Nephron (organoid): ENCODE measurements at regions not wholly inside any gene's neighbourhood (a gene's known extent, or its start where the extent isn't known, plus 50 kb on each side); places are given as distances from the start of the nearest gene placed in this dataset.

Source experiments
- H3K27ac Mint-ChIP-seq, 3 experiments: 2 replicates each; pipeline ENCODE4 v1.8.0; 2020; ENCODE audit warnings: mixed read lengths in 3 of 3, mild to moderate bottlenecking in 2 of 3, moderate library complexity in 1 of 3
- H3K27me3 Mint-ChIP-seq: 2 replicates; pipeline ENCODE4 v1.8.0; 2021; ENCODE audit warnings: low read depth, mild to moderate bottlenecking, moderate library complexity, mixed read lengths
- H3K36me3 Mint-ChIP-seq: 2 replicates; pipeline ENCODE4 v1.8.0; 2020; ENCODE audit warnings: low read depth, mixed read lengths
- H3K4me1 Mint-ChIP-seq: 2 replicates; pipeline ENCODE4 v1.8.0; 2020; ENCODE audit warnings: mixed read lengths
- H3K4me3 Mint-ChIP-seq, 3 experiments: 2 replicates each; pipeline ENCODE4 v1.8.0; 2020; ENCODE audit warnings: mild to moderate bottlenecking in 3 of 3, mixed read lengths in 3 of 3, moderate library complexity in 2 of 3
- H3K9me3 Mint-ChIP-seq: 2 replicates; pipeline ENCODE4 v1.8.0; 2020; ENCODE audit warnings: mixed read lengths
- TF ChIP-seq, protein P1 (sequence below), 3 experiments: fragments of 200-600 bp; sonication (generic); IDR thresholded peaks; one replicate each; pipeline ENCODE4 v1.5.0; 2021; ENCODE audit warnings: antibody characterized with exemption in 3 of 3; ENCODE audit not compliant: unreplicated experiment in 3 of 3

DNA sequence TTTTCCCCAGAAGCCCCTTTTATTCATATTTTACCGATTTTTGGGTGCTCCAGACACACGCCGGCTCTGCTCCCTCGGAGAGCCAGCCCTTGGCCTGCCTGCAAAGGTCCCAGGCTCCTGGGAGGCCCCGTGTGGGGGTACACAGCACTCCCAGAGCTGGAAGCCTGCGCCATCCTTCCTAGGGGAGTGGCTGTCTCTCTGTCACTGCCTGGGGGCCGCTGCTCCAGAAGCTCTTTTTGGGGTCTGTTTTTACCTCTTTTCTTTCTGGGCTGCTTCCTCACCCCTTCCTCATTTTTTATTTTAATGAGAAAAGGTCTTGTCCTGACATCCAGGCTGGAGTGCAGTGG lies 119.1 kb upstream of the COL5A1 start:
- Mint-ChIP-seq H3K27ac (no peak overlapping the region), H3K36me3 (peaks cover 5% of the 10 kb centered on the region), H3K4me1 (peaks cover 10% of the 10 kb centered on the region), H3K4me3 (no peak overlapping the region), H3K9me3 (peaks cover 18% of the 10 kb centered on the region), H3K27me3 (peaks cover 10% of the 10 kb centered on the region)
- TF ChIP-seq, protein P1, sequence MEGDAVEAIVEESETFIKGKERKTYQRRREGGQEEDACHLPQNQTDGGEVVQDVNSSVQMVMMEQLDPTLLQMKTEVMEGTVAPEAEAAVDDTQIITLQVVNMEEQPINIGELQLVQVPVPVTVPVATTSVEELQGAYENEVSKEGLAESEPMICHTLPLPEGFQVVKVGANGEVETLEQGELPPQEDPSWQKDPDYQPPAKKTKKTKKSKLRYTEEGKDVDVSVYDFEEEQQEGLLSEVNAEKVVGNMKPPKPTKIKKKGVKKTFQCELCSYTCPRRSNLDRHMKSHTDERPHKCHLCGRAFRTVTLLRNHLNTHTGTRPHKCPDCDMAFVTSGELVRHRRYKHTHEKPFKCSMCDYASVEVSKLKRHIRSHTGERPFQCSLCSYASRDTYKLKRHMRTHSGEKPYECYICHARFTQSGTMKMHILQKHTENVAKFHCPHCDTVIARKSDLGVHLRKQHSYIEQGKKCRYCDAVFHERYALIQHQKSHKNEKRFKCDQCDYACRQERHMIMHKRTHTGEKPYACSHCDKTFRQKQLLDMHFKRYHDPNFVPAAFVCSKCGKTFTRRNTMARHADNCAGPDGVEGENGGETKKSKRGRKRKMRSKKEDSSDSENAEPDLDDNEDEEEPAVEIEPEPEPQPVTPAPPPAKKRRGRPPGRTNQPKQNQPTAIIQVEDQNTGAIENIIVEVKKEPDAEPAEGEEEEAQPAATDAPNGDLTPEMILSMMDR (IDR thresholded peaks at IDR 0.05; ENCODE audit: unreplicated experiment in 3 of 3): no peak

DNA sequence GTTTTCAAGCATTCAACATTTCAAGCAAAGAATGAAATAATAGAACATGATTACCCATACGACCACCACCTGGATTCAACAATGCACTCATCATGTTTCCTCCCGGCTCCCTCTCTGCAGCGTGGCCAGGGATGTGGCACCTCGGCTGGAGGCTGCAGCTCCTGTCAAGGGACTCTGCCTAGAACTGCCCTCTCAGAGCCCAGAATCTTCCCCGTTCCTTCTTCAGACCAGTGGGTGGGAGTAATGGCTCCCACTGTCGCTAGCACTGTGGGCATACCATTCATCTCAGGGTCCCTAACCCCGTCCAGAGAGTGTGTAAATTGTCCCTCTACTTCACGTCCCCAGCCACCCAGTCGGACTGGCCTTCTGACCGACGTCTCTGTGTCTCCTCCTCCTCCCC lies 118.6 kb upstream of the COL5A1 start:
- no peak overlapping the region for H3K27ac Mint-ChIP-seq
- H3K4me3 Mint-ChIP-seq: no peak overlapping the region
- peaks cover 10% of the 10 kb centered on the region for H3K27me3 Mint-ChIP-seq
- peaks cover 18% of the 10 kb centered on the region for H3K9me3 Mint-ChIP-seq
- H3K4me1 Mint-ChIP-seq: peaks cover 10% of the 10 kb centered on the region
- TF ChIP-seq, protein P1 (IDR thresholded peaks at IDR 0.05; ENCODE audit: unreplicated experiment in 3 of 3): no peak
- peaks cover 5% of the 10 kb centered on the region for H3K36me3 Mint-ChIP-seq

DNA sequence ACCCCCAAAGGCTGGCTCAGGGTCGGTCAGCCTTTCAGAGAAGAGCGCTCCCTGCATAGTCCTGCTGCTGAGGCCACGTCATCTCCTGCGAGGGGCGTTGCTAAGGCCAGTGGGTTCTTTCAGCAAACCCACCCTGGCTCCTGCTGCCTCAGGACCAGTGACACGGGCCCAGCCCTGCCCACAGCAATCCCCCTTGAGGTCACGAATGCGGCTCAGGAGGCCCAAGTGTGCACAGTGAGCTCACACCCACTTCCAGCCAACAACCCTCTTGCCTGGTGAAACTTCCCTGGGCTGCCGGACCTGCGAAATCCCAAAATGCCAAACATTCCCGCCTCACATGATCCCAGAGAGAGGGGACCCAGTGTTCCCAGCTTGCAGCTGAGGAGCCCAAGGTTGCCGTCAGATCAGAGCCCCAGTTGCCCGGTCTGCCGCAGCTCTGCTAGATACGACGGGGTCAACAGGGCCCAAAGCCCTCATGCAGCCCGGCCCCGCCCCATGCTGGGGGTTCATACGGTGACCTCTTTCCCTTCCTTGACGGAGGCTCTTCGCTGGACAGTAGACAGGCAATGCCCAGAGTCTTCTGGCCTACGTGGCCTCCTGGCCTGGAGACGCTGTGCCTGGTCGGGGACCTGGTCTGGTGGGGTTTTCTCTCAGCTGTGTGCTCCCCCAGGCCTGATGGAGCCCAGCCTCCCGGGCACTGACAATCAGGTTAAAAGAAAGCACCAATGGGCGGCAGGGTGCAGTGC lies 116.4 kb upstream of the COL5A1 start:
- H3K27ac Mint-ChIP-seq: peak overlapping the region in 1 of 3 experiments; percentile 61
- H3K4me1 Mint-ChIP-seq: peaks cover 10% of the 10 kb centered on the region
- peaks cover 8% of the 10 kb centered on the region for H3K36me3 Mint-ChIP-seq
- H3K4me3 Mint-ChIP-seq: no peak overlapping the region
- H3K9me3 Mint-ChIP-seq: peaks cover 31% of the 10 kb centered on the region
- peaks cover 10% of the 10 kb centered on the region for H3K27me3 Mint-ChIP-seq
- TF ChIP-seq, protein P1 (IDR thresholded peaks at IDR 0.05; ENCODE audit: unreplicated experiment in 3 of 3): no peak

DNA sequence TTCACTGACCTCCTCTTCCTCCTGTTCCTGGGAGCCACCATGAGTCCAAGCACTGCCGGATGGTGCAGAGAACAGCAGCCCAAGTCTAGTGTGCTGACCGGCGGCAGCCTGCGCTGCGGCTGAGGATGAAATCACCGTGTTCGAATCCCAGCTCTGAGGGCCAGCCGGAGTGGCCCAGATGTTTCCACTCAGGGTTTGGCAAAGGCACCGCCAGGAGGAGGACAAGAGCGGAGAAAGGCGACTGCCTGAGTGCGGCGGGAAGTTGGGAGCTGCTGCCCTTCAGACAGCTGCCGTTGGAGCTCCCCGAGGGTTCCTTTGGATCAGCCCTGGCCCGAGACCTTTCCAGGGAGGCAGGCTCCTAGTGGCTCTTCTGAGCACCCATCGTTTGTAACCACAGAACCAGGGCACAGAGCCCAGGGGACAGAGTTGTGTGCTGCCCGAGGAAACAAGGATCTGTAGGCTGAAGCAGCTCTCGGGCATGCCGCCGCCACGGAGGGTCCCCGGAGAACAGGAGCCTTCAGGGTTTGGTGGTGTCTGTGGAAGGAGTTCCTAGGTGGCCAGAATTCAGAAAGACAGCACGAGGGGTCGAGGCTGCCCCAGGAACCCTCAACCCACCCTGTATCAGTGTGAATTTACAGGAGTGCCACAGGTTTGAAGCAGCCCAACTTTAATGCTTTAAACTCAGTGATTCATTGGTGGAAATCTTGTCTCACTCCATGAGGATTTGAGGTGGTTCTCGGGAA lies 115.6 kb upstream of the COL5A1 start:
- Mint-ChIP-seq H3K4me1 (peaks cover 10% of the 10 kb centered on the region), H3K27ac (peak overlapping the region in 2 of 3 experiments; percentile 29 to 61), H3K4me3 (no peak overlapping the region), H3K36me3 (peaks cover 8% of the 10 kb centered on the region), H3K27me3 (peaks cover 10% of the 10 kb centered on the region), H3K9me3 (peaks cover 32% of the 10 kb centered on the region)
- TF ChIP-seq, protein P1 (IDR thresholded peaks at IDR 0.05; ENCODE audit: unreplicated experiment in 3 of 3): no peak

DNA sequence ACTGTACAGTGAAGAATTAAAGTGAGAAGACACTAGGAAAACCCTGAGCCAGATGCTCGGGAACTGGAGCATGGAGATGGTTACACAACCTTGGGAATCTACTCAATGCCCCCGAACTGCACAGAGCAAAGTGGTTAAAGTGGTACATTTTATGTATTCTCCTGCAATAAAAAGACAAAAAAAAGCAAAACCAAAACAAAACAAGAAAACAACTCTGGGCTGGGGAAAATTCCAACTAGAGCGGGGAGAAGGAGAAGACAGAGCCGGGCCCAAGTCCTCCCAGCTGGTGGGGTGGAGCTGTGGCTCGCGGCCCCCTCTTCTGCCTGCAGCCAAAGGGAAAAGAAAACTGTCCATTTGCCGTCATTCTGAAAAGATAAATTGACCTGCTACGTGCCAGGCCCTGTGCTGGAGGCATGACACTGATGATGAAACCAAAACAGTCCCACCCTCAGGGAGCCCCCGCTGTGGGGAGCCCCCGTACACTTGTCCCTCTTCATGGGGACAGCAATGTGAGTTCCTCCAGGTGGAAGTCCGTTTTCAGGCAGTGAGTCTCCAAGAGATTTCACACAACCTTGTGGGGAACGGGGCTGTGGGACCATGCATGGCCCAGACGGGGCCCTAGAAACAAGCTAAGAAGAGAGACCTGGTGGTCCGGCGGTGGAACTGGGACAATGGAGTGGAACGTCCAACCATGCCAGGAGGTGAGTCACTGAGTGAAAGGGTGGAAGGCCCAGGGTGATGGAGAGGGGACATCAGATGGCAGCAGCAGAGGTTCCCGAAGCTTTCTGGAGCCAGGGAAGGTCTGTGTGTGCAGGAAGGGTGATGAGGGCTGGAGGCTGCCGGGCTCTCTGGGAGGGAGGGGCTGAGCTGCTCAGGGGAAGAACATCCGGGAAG lies 114.8 kb upstream of the COL5A1 start:
- TF ChIP-seq, protein P1 (IDR thresholded peaks at IDR 0.05; ENCODE audit: unreplicated experiment in 3 of 3): no peak
- Mint-ChIP-seq H3K27me3 (peaks cover 10% of the 10 kb centered on the region), H3K27ac (peak overlapping the region in 2 of 3 experiments; percentile 41 to 61), H3K9me3 (peaks cover 36% of the 10 kb centered on the region), H3K36me3 (peaks cover 8% of the 10 kb centered on the region), H3K4me1 (peaks cover 10% of the 10 kb centered on the region), H3K4me3 (no peak overlapping the region)
